Endothelial cell (in vitro differentiated cells): ENCODE measurements at regions not wholly inside any gene's neighbourhood (a gene's known extent, or its start where the extent isn't known, plus 50 kb on each side); places are given as distances from the start of the nearest gene placed in this dataset.
A peak's percentile ranks its signal among the peaks of the same experiment; 100 is the strongest.
"Not testable (repeated sequence)": the region's sequence is repeated elsewhere in the genome, so short reads cannot be mapped to it uniquely, and the experiment has no call there.

Experiments
- DNase-seq: peaks from one replicate; pipeline ENCODE4 v3.0.0; 2021; ENCODE audit warnings: low spot score
- H3K27ac Mint-ChIP-seq: one replicate; pipeline ENCODE4 v1.8.0; 2021; ENCODE audit warnings: mixed read lengths, inconsistent platforms; ENCODE audit not compliant: unreplicated experiment
- H3K27me3 Mint-ChIP-seq: one replicate; pipeline ENCODE4 v1.8.0; 2021; ENCODE audit warnings: mild to moderate bottlenecking, moderate library complexity, mixed read lengths, inconsistent platforms; ENCODE audit not compliant: unreplicated experiment
- H3K36me3 Mint-ChIP-seq: one replicate; pipeline ENCODE4 v1.8.0; 2021; ENCODE audit warnings: mild to moderate bottlenecking, low read depth, mixed read lengths, inconsistent platforms; ENCODE audit not compliant: unreplicated experiment
- H3K4me1 Mint-ChIP-seq: one replicate; pipeline ENCODE4 v1.8.0; 2021; ENCODE audit warnings: mild to moderate bottlenecking, mixed read lengths, inconsistent platforms; ENCODE audit not compliant: unreplicated experiment
- H3K4me3 Mint-ChIP-seq: one replicate; pipeline ENCODE4 v1.8.0; 2021; ENCODE audit warnings: mild to moderate bottlenecking, mixed read lengths, inconsistent platforms; ENCODE audit not compliant: unreplicated experiment
- H3K9me3 Mint-ChIP-seq: one replicate; pipeline ENCODE4 v1.8.0; 2021; ENCODE audit warnings: mixed read lengths, inconsistent platforms; ENCODE audit not compliant: unreplicated experiment
- CTCF ChIP-seq: fragments of 200-600 bp; sonication (generic); IDR thresholded peaks from one replicate; pipeline ENCODE4 v1.5.0; 2021; ENCODE audit warnings: antibody characterized with exemption; ENCODE audit not compliant: unreplicated experiment

DNA sequence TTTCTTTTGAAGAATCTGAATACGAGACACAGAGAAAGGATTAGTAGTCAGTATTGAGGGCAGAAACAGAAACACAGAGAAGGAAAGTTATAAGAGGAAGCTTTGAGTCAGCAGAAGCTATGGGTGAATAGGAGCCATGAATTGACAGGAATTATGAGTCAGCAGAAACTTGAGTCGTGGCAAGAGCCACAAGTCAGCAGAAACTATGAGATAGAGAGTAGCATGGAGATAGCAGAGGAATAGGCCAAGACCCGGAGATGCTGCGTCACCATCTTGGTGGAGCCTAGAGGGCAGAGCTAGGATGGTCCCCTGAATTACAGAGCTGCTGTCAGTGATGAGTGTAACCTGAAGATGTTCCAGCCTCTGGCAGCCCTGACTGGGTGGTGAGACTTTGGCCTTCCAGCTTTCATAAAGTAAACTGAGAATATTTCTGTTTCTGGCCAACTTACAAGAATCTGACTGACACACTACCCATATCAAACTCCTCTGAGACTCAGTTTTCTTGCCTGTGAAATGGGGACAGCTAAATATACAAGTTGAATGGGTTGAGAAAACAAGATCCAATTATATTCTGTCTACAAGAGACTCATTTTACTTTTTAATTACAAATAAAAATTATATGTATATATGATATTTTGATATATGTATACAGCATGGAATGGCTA, 211.8 kb downstream of the NPIPA7 start:
- H3K27me3 Mint-ChIP-seq, H3K9me3 Mint-ChIP-seq: not testable (repeated sequence)

GRCh38 chr16:16593156-16593863, 214.4 kb downstream of the NPIPA7 start:
- peak; percentile 69 for DNase-seq
- H3K4me1 Mint-ChIP-seq, H3K9me3 Mint-ChIP-seq, H3K27me3 Mint-ChIP-seq, H3K4me3 Mint-ChIP-seq, H3K27ac Mint-ChIP-seq, H3K36me3 Mint-ChIP-seq: not testable (repeated sequence)
- peak; percentile 64 for TF ChIP-seq CTCF

More for the DNA sequence above, 211.8 kb downstream of the NPIPA7 start:
- not testable (repeated sequence) for H3K27ac Mint-ChIP-seq, H3K36me3 Mint-ChIP-seq, DNase-seq, H3K4me1 Mint-ChIP-seq, H3K4me3 Mint-ChIP-seq

DNA sequence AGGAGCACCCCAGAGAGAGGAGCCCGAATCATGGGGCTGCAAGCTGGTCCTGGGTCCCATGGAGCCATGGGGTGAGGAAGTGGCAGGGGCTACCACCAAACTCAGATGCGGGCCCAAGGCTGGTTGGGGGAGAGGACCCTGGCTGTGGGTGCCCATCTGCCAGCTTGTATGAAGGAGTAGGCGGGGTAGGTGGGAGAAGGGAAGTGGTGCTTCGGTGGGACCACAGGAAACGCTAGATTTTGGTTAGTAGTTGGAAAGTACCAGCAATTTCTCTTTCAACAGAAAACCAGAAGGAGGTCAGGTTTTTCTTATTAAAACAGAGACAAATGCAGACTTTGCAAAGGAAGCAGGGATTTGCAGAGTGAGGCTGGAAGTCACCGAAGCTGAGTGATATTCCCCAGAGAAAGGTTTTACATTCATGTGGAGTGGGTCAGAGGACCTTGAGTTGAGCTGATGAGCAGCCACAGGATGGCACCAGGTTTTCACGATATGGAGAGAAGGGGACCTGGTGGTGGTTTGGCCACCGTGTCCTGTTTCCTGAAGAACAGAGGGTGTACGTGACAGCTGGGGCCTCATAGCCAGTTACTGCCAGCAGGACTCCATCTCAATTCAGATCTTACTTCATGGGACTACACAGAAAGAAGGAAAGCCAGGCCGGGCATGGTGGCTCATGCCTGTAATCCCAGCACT, 216.2 kb downstream of the NPIPA7 start:
- H3K9me3 Mint-ChIP-seq, DNase-seq, H3K36me3 Mint-ChIP-seq, H3K4me3 Mint-ChIP-seq, H3K4me1 Mint-ChIP-seq, H3K27me3 Mint-ChIP-seq, H3K27ac Mint-ChIP-seq: not testable (repeated sequence)

GRCh38 chr16:16601239-16601638, 222.3 kb downstream of the NPIPA7 start:
- H3K36me3 Mint-ChIP-seq, H3K4me3 Mint-ChIP-seq, H3K4me1 Mint-ChIP-seq, DNase-seq, H3K27me3 Mint-ChIP-seq, H3K9me3 Mint-ChIP-seq, H3K27ac Mint-ChIP-seq: not testable (repeated sequence)

DNA sequence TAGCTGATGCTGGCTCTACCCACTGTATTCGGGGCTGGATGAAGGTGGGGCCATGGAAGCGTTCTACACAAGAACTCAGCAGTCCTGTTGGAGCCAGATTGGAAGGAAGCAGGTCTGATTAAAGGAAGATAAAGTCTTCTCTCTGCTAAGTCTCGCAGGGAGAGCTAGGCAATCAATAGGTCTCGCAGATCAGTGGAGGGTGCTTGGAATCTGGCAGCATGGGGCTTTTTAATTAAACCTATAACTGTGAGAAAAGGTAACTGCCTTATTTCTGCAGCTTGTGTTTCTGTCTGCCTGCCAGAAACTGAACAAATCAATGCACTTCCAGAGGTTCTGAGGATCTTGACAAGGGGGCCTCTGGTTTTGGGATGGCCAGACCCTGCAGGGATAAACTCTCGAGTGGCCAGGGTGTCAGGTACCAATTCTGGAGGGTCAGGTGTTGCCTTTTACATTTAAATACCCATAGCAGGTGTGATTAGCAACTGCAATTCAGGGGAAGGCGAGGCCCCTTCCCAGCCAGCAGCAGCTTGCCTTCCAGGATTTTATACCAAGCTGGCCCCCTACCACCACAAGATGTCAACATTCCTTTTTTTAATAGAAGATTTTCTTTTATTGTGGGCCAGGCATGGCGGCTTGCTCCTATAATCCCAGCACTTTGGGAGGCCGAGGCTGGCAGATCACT, 228.6 kb downstream of the NPIPA7 start:
- not testable (repeated sequence) for H3K27me3 Mint-ChIP-seq, H3K4me3 Mint-ChIP-seq, DNase-seq, H3K27ac Mint-ChIP-seq, H3K9me3 Mint-ChIP-seq, H3K36me3 Mint-ChIP-seq, H3K4me1 Mint-ChIP-seq

GRCh38 chr16:16609627-16610026, 230.7 kb downstream of the NPIPA7 start:
- not testable (repeated sequence) for H3K9me3 Mint-ChIP-seq, H3K4me3 Mint-ChIP-seq, H3K27ac Mint-ChIP-seq, H3K27me3 Mint-ChIP-seq, H3K36me3 Mint-ChIP-seq, DNase-seq, H3K4me1 Mint-ChIP-seq

DNA sequence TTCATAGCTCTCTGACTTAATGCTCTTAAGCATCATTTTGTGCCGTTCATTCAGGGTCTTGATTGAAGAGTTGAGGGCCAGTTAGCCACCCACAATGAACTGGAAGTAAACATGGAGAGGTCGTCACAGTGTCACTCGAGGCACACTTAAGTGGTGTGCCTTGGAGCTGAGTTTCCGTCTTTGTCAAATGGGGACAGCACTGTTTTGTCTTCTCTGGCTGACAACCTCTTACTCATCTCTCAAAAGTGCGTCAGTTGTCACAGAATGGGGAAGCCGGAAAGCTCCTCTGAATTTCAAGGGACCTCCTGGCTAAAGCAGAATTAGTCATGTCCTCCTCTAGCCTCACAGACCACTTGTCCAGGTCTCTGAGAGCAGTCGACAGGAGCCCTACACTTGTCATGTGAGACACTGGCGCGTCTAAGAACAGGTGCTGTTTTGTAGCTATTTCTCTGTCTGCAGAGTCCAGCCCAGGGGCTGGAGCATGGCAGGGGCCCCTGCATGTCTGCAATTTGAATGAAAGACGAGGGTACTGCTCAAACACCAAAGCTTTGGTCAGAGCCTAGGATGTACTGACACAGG, 231.5 kb downstream of the NPIPA7 start:
- H3K27me3 Mint-ChIP-seq, H3K27ac Mint-ChIP-seq, H3K36me3 Mint-ChIP-seq, H3K9me3 Mint-ChIP-seq, H3K4me1 Mint-ChIP-seq, H3K4me3 Mint-ChIP-seq, DNase-seq: not testable (repeated sequence)

- H3K27ac Mint-ChIP-seq, H3K4me3 Mint-ChIP-seq, H3K9me3 Mint-ChIP-seq, H3K36me3 Mint-ChIP-seq, H3K27me3 Mint-ChIP-seq, H3K4me1 Mint-ChIP-seq: not testable (repeated sequence)
- peak; percentile 11 for DNase-seq
Measured at GRCh38 chr16:16613212-16613611, 234.3 kb downstream of the NPIPA7 start.

DNA sequence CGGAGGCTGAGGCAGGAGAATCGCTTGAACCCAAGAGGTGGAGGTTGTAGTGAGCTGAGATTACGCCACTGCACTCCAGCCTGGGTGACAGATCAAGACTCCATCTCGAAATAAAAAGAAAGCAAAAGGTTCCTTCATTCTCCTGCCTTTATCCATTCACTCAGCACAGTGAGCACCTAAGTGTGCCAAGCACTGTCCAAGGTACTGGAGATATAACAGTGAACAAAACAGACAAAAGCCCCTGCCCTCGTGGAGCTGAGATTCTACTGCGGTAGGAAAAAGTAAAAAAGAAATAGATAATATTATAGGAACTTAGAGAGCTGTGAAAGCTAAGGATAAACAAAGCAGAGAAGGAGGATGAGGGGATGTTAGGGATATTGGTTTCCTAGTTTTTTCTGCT, 235.5 kb downstream of the NPIPA7 start:
- not testable (repeated sequence) for H3K36me3 Mint-ChIP-seq, H3K9me3 Mint-ChIP-seq, H3K27me3 Mint-ChIP-seq, DNase-seq, H3K4me3 Mint-ChIP-seq, H3K27ac Mint-ChIP-seq, H3K4me1 Mint-ChIP-seq

- H3K36me3 Mint-ChIP-seq, H3K4me3 Mint-ChIP-seq, H3K27ac Mint-ChIP-seq, H3K9me3 Mint-ChIP-seq, DNase-seq, H3K4me1 Mint-ChIP-seq, H3K27me3 Mint-ChIP-seq: not testable (repeated sequence)
Measured at GRCh38 chr16:16618963-16619465, 240.1 kb downstream of the NPIPA7 start.
